ENCODE measurements at regions not wholly inside any gene's neighbourhood (a gene's known extent, or its start where the extent isn't known, plus 50 kb on each side); places are given as distances from the start of the nearest gene placed in this dataset.

- H3K4me3 ChIP-seq (ENCODE audit: low read depth, low read length): no peak overlapping the region
- DNase-seq (ENCODE audit: low read depth, low spot score): no peak
- in situ Hi-C loops (cut with HindIII; ENCODE audit: low sequenced_read_pairs): no loop called here
- TF ChIP-seq CTCF (IDR thresholded peaks at IDR 0.05; ENCODE audit: low read depth, low read length): no peak
These were observed 135.3 kb upstream of the IL12B start for GRCh38 chr5:159465604-159466003.

- H3K4me3 ChIP-seq (ENCODE audit: low read depth, low read length): no peak overlapping the region
- TF ChIP-seq CTCF (IDR thresholded peaks at IDR 0.05; ENCODE audit: low read depth, low read length): no peak
- DNase-seq (ENCODE audit: low read depth, low spot score): no peak
- in situ Hi-C loops (cut with HindIII; ENCODE audit: low sequenced_read_pairs): no loop called here
These were observed 137.4 kb upstream of the IL12B start for GRCh38 chr5:159467666-159468065.

GRCh38 chr5:159469496-159470372 is 139.4 kb upstream of the IL12B start:
- TF ChIP-seq CTCF (IDR thresholded peaks at IDR 0.05; ENCODE audit: low read depth, low read length): no peak
- in situ Hi-C loops (cut with HindIII; ENCODE audit: low sequenced_read_pairs): no loop called here
- DNase-seq (ENCODE audit: low read depth, low spot score): no peak
- H3K4me3 ChIP-seq (ENCODE audit: low read depth, low read length): no peak overlapping the region

- TF ChIP-seq CTCF (IDR thresholded peaks at IDR 0.05; ENCODE audit: low read depth, low read length): no peak
- in situ Hi-C loops (cut with HindIII; ENCODE audit: low sequenced_read_pairs): no loop called here
- H3K4me3 ChIP-seq (ENCODE audit: low read depth, low read length): no peak overlapping the region
- no peak for DNase-seq (ENCODE audit: low read depth, low spot score)
These were observed 141.6 kb upstream of the IL12B start for GRCh38 chr5:159471904-159472303.

- TF ChIP-seq CTCF (IDR thresholded peaks at IDR 0.05; ENCODE audit: low read depth, low read length): no peak
- DNase-seq (ENCODE audit: low read depth, low spot score): no peak
- no peak overlapping the region for H3K4me3 ChIP-seq (ENCODE audit: low read depth, low read length)
- in situ Hi-C loops (cut with HindIII; ENCODE audit: low sequenced_read_pairs): no loop called here
These were observed 144.7 kb upstream of the IL12B start for GRCh38 chr5:159475026-159475425.

GRCh38 chr5:159478950-159479349 is 148.7 kb upstream of the IL12B start:
- no peak overlapping the region for H3K4me3 ChIP-seq (ENCODE audit: low read depth, low read length)
- in situ Hi-C loops (cut with HindIII; ENCODE audit: low sequenced_read_pairs): no loop called here
- no peak for DNase-seq (ENCODE audit: low read depth, low spot score)
- no peak for TF ChIP-seq CTCF (IDR thresholded peaks at IDR 0.05; ENCODE audit: low read depth, low read length)
